Tibial nerve (tissue), 3 donors: ENCODE measurements at regions not wholly inside any gene's neighbourhood (a gene's known extent, or its start where the extent isn't known, plus 50 kb on each side); places are given as distances from the start of the nearest gene placed in this dataset.

Source experiments
- POLR2A ChIP-seq, 2 donors: fragments of 450-650 bp; IDR thresholded peaks; one replicate each; pipeline ENCODE4 v1.6.1; 2017; ENCODE audit warnings: antibody characterized with exemption in 2 of 2, mild to moderate bottlenecking in 2 of 2, moderate library complexity in 2 of 2
- TF ChIP-seq, protein P1 (sequence below), 5 experiments: fragments of 200-600 bp in 3 of 5; fragments of 450-650 bp in 2 of 5; sonication (generic) in 3 of 5; IDR thresholded peaks; one replicate each; pipeline ENCODE4 v1.5.1; 2016 to 2019; ENCODE audit warnings: antibody characterized with exemption in 5 of 5, mild to moderate bottlenecking in 3 of 5, moderate library complexity in 2 of 5

- TF ChIP-seq, protein P1, sequence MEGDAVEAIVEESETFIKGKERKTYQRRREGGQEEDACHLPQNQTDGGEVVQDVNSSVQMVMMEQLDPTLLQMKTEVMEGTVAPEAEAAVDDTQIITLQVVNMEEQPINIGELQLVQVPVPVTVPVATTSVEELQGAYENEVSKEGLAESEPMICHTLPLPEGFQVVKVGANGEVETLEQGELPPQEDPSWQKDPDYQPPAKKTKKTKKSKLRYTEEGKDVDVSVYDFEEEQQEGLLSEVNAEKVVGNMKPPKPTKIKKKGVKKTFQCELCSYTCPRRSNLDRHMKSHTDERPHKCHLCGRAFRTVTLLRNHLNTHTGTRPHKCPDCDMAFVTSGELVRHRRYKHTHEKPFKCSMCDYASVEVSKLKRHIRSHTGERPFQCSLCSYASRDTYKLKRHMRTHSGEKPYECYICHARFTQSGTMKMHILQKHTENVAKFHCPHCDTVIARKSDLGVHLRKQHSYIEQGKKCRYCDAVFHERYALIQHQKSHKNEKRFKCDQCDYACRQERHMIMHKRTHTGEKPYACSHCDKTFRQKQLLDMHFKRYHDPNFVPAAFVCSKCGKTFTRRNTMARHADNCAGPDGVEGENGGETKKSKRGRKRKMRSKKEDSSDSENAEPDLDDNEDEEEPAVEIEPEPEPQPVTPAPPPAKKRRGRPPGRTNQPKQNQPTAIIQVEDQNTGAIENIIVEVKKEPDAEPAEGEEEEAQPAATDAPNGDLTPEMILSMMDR (IDR thresholded peaks at IDR 0.05) = no peak
- no peak for TF ChIP-seq POLR2A (IDR thresholded peaks at IDR 0.05)
Observed at GRCh38 chr10:29730458-29730857, 95.7 kb upstream of the SVIL start.
